ENCODE measurements at regions not wholly inside any gene's neighbourhood (a gene's known extent, or its start where the extent isn't known, plus 50 kb on each side); places are given as distances from the start of the nearest gene placed in this dataset.
"Not testable (repeated sequence)": the region's sequence is repeated elsewhere in the genome, so short reads cannot be mapped to it uniquely, and the experiment has no call there.

DNA sequence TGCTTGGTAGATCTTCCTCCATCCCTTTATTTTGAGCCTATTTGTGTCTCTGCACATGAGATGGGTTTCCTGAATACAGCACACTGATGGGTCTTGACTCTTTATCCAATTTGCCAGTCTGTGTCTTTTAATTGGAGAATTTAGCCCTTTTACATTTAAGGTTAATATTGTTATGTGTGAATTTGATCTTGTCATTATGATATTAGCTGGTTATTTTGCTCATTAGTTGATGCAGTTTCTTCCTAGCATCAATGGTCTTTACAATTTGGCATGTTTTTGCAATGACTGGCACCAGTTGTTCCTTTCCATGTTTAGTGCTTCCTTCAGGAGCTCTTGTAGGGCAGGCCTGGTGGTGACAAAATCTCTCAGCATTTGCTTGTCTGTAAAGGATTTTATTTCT is 72.4 kb downstream of the HNRNPD start:
- H3K9me3 ChIP-seq; H3K27me3 ChIP-seq; DNase-seq; H3K4me1 ChIP-seq; intact Hi-C loops (cut with DNase I; ENCODE audit: low total_unique reads); H3K4me3 ChIP-seq; H3K36me3 ChIP-seq; H3K27ac ChIP-seq: not testable (repeated sequence)

DNA sequence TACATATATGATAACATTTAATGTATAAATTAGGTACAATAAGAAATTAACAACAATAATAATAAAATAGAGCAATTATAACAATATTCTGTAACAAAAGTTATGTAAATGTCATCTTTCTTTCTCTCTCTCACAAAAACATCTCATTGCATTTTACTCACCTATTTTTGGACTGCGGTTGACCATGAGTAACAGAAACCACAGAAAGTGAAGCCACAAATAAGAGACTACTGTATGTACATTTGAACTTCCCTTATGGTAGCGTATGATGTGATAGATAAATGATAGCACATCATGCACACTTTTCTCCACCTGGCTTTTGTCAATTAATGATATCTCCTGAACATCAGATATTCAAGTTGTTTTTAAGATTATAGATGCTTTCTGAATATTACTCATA is 80.5 kb downstream of the HNRNPD start:
- DNase-seq = no peak
- Histone ChIP-seq H3K4me3 (no peak overlapping the region), H3K4me1 (no peaks in the 10 kb centered on the region), H3K9me3 (no peaks in the 10 kb centered on the region), H3K27me3 (no peaks in the 10 kb centered on the region), H3K27ac (no peak overlapping the region), H3K36me3 (no peaks in the 10 kb centered on the region)
- intact Hi-C loops (cut with DNase I; ENCODE audit: low total_unique reads) = no loop called here
- TF ChIP-seq, protein P1, sequence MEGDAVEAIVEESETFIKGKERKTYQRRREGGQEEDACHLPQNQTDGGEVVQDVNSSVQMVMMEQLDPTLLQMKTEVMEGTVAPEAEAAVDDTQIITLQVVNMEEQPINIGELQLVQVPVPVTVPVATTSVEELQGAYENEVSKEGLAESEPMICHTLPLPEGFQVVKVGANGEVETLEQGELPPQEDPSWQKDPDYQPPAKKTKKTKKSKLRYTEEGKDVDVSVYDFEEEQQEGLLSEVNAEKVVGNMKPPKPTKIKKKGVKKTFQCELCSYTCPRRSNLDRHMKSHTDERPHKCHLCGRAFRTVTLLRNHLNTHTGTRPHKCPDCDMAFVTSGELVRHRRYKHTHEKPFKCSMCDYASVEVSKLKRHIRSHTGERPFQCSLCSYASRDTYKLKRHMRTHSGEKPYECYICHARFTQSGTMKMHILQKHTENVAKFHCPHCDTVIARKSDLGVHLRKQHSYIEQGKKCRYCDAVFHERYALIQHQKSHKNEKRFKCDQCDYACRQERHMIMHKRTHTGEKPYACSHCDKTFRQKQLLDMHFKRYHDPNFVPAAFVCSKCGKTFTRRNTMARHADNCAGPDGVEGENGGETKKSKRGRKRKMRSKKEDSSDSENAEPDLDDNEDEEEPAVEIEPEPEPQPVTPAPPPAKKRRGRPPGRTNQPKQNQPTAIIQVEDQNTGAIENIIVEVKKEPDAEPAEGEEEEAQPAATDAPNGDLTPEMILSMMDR (IDR thresholded peaks at IDR 0.05) = no peak
- no peak for TF ChIP-seq POLR2A (IDR thresholded peaks at IDR 0.05)

GRCh38 chr4:82287720-82288119 is 86.1 kb downstream of the HNRNPD start:
- DNase-seq = no peak
- Histone ChIP-seq H3K9me3 (no peaks in the 10 kb centered on the region), H3K36me3 (no peaks in the 10 kb centered on the region), H3K27ac (no peak overlapping the region), H3K27me3 (no peaks in the 10 kb centered on the region), H3K4me1 (no peaks in the 10 kb centered on the region), H3K4me3 (no peak overlapping the region)
- no peak for TF ChIP-seq POLR2A (IDR thresholded peaks at IDR 0.05)
- TF ChIP-seq, protein P1 (IDR thresholded peaks at IDR 0.05) = no peak
- intact Hi-C loops (cut with DNase I; ENCODE audit: low total_unique reads) = no loop called here

DNA sequence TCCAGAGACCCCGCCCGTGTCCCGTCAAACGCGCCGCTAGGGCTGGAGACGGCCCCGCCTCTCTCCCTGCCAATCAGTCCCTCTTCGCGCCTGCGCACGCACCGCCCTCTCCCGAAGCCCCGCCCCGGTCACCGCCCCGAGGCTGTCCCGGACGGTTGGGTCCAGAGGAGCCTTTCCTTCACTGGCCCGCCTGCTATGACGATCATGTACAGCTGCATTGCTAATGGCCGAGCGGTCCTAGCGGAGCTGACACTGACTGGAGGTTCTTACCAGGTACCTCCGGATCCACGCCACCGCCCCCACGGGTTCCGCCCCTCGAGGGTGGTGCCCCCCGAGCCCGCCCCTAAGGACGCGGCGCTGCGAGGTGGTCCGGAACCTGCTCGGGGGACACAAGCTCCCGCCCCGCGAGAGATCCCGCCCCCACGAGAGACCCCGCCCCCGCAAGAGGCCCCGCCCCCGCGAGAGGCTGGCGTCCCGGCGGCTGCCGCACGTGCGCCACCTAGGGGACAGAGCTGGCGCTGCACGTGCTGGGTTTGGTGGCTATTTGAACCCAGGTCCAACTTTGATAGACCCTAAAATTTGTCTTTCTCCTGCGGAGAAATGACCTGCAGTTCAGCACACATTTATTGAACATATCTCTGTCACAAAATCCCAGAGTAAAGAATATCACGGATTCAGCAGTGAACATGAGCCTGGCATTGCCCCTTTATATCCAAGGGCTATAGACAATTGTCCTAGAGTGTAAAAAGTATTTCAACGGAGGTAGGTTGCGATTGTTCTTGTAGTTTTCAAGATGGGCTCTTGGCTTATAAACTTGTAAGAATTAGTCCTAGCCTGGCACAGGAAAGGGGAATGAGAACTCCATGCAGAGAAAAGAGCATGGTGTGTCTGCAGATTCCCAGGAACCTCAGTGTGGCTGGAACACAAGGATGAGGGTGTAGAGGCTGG is 88.7 kb downstream of the HNRNPD start:
- Histone ChIP-seq H3K4me1 (no peaks in the 10 kb centered on the region), H3K36me3 (no peaks in the 10 kb centered on the region), H3K27me3 (no peaks in the 10 kb centered on the region), H3K27ac (peak overlapping the region; percentile 66 to 74), H3K9me3 (no peaks in the 10 kb centered on the region), H3K4me3 (peak overlapping the region; percentile 27 to 36)
- no peak for TF ChIP-seq POLR2A (IDR thresholded peaks at IDR 0.05)
- TF ChIP-seq, protein P1 (IDR thresholded peaks at IDR 0.05) = peak; percentile 68 to 99 (median 88)
- DNase-seq = peak; percentile 99 to 100
- intact Hi-C loops (cut with DNase I; ENCODE audit: low total_unique reads) = no loop called here

DNA sequence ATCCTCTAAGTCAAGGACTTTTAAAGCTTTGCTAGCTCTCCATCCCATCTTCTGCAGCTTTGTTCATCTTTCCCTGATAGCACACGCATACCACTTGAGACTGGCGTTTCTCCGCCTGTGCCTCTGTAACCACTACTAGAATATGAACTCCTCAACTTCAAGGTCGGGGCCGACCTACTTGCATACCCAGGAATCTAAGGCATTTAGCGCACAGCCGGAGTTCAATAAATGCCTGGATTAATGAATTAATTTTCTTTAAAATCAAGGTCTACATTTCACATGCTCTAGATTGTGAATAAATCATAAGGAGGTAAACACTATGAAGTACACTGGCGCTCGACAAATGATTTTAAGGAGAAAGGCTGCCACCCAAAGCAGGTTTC is 89.3 kb downstream of the HNRNPD start:
- Histone ChIP-seq H3K4me3 (peak overlapping the region; percentile 27 to 36), H3K27ac (peak overlapping the region; percentile 66 to 74), H3K4me1 (no peaks in the 10 kb centered on the region), H3K27me3 (no peaks in the 10 kb centered on the region), H3K36me3 (no peaks in the 10 kb centered on the region), H3K9me3 (no peaks in the 10 kb centered on the region)
- intact Hi-C loops (cut with DNase I; ENCODE audit: low total_unique reads) = no loop called here
- TF ChIP-seq, protein P1 (IDR thresholded peaks at IDR 0.05) = no peak
- TF ChIP-seq POLR2A (IDR thresholded peaks at IDR 0.05) = no peak
- DNase-seq = no peak
